Prostate gland (tissue), 2 donors: ENCODE measurements at regions not wholly inside any gene's neighbourhood (a gene's known extent, or its start where the extent isn't known, plus 50 kb on each side); places are given as distances from the start of the nearest gene placed in this dataset.

Experiments
- CTCF ChIP-seq, 4 experiments: fragments of 200-600 bp in 2 of 4; fragments of 450-650 bp in 2 of 4; sonication (generic) in 2 of 4; IDR thresholded peaks; 1 replicate in 3 of 4; 2 replicates in 1 of 4; pipeline ENCODE4 v1.5.1; 2016 to 2019; ENCODE audit warnings: antibody characterized with exemption in 4 of 4, mild to moderate bottlenecking in 2 of 4, moderate library complexity in 2 of 4
- POLR2A ChIP-seq: fragments of 450-650 bp; IDR thresholded peaks from one replicate; pipeline ENCODE4 v1.6.1; 2016; ENCODE audit warnings: antibody characterized with exemption, mild to moderate bottlenecking
- POLR2AphosphoS5 ChIP-seq: sonication (generic); formaldehyde crosslinking; IDR thresholded peaks from one replicate; pipeline ENCODE4 v1.6.1; 2017; ENCODE audit warnings: antibody characterized with exemption

- TF ChIP-seq CTCF (IDR thresholded peaks at IDR 0.05) (no peak), POLR2AphosphoS5 (no peak), POLR2A (no peak)
These were observed 382.9 kb upstream of the CELF4 start for GRCh38 chr18:37948471-37948870.
